GM18499 (cell line): ENCODE measurements at regions not wholly inside any gene's neighbourhood (a gene's known extent, or its start where the extent isn't known, plus 50 kb on each side); places are given as distances from the start of the nearest gene placed in this dataset.
A peak's percentile ranks its signal among the peaks of the same experiment; 100 is the strongest.

Experiments used
- ATAC-seq: cut with Tn5 transposase; IDR thresholded peaks from one replicate; pipeline ENCODE4 v1.9.1; 2021; ENCODE audit warnings: moderate number of reproducible peaks; ENCODE audit not compliant: insufficient read depth, unreplicated experiment

DNA sequence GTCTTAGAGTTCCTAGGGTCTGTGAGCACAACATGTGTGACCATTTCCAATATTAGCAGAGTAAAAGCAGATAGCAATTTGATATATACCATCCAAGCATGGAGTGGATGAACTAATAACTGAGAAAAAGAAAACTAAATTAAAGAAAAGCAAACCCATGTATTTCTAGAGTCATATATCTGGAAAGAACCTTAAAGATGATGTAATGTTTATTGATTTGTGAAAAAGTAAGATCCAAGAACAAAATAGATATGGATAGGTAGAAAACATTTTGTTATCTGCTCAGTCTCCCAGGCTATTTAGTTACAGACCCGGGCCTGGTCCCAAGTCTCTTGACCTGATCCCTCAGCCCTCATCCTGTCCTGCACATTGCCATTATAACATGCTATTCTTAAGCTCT lies 526.8 kb downstream of the EPM2A start:
- no peak for ATAC-seq

DNA sequence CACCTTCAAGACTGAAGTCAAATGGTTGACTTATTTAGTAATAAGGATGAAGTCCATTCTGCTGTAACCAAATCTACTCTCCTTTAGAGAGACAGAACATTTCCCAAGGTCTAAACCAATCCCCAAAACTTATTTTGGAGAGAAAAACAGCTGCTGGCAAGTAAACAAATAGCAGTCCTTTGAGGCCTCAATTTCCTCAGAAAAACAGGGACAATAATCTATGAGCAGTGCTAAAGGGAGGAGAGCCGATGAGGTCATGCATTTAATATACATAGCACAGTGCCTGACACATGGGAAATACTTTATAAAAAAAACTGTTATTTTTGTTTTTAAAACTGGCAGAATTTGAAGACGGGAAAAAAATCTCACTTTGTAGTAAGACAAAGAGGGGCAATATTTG lies 526.0 kb downstream of the EPM2A start:
- ATAC-seq = no peak

DNA sequence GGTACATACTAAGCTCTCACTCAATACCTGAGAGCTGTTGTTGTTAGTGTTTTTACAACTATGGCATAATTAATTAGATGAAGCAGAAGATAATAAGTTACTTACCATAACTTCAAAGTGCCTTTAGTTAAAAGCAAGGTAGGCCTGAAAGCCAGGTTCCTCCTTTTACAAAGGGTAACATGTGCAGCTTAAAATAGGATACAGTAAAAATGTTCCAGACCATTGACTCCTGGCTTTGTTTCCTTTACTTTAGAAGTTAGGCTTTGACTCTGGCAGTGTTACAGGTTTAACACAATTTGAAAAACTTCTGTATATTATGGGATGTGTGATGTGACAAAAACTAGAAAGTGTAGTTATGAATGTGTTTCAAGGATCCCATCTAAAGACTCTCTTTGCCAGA lies 522.5 kb downstream of the EPM2A start:
- peak; percentile 30 for ATAC-seq

DNA sequence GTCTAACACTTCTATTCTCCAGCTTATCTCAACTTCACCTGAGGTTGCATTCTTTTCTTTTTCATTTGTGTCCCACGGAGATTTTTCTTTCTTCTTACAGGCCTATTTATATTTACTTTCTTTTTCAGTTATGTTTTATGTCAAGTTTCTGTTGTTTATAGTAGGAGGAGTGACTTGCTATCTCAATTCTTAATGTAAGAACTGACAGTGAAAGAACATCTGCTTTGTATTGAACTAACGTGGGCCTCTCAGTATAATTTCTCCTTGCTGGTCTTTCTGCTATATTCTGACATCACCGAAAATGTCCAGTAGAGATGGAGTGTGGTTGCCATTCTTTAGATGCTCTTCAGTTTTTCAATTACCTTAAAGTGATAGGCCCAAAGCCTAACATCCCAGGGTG lies 521.7 kb downstream of the EPM2A start:
- peak; percentile 88 for ATAC-seq

DNA sequence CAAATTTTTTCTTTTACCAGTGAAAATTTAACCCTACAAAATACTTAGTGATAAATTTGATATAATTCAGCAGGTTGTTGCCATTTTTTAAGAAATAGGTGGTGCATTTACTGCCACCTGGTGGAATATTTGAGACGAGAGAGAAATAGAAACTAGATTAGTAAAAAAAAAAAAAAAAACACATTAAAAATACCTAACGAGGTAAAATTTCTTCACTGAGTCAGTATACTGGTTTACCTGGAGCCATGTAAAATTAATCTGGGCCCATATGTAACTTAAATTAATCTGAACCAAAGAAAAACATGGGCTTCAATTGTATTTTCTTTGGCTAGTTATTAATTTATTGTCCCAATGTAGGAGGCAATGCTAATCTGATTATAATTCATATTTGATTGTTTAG lies 520.8 kb downstream of the EPM2A start:
- ATAC-seq = no peak

DNA sequence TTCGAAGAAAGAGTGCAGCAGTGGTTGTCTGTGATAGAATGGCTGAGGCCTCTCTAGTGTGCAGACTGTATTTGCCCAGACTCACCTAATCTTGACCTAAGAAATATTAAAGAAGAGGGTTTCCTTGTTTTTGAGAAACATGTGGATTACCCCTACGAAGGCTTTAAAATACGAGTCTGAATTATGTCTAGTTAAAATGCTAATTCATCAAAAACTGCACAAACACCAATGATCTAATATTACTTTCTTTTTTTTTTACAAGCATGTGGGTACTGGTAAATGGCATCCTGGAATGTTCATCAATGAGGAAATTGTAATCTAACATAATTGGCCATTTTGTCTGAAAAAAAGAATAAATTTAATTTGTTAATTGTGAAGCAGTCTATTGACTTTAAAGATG lies 510.9 kb downstream of the EPM2A start:
- ATAC-seq = no peak

DNA sequence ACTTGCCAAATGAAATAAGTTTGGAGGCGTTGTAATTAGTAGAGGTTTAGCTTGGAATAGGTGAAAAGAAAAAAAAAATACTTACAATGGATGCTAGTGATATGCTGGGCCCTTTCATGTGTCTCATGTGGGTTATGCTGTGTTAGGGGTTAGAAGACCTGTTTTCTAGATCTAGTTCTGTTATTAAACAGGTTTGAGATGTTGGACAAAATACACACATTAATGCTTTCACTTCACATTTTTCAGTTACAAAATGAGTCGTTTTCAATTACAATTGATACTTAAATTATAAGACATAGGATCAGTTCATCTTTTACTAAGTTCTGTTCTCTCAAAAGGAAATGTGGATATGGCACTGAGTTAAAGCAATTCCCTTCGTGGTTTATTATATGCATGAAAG lies 509.8 kb downstream of the EPM2A start:
- no peak for ATAC-seq

DNA sequence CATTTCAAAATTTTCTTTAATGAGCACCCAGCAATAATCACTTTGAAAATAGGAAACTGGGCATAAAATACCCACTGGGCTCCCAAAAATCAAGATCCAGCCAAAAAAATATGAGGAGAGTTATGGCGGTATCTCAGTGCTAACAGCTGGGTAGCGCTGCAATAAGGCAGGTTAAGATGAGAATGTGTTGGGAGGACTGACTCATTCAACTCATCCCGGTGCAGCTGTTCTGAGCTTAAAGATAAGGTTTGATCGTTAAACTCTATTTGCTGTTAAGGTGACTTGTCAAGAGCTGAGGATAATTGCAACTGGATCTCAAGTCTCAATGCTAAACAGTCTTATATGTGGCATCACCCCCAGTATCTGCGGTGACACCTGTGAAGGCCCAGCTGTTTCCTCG lies 507.7 kb downstream of the EPM2A start:
- ATAC-seq = no peak

DNA sequence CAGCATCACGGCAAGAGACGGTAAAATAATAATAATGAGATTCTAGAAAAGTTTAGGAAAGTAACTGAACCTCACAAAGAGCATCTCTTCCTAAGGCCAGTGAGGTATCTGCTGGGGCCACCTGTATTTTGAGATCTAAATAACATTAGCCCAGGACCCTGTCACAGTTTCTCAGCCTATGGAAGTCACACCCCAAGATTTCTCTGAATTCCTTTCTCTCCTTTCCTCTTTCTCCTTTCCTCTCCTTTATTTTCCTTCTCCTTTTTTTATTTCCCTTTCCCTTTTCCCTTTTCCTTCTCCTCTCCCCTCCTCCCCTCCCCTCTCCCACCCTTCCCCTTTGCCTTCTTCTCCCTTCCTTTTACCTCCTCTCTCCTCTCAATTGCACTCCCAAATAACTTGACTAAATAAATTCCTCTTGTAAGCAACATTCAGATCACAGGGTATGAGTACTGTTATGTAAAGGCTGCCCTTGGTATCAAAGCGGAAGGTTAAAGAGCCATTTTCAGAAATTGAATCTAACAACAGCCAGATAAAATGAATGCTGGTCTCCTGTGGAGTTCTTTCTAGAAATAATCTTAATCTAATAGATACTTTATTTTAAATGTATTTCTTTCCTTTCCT lies 506.2 kb downstream of the EPM2A start:
- no peak for ATAC-seq

DNA sequence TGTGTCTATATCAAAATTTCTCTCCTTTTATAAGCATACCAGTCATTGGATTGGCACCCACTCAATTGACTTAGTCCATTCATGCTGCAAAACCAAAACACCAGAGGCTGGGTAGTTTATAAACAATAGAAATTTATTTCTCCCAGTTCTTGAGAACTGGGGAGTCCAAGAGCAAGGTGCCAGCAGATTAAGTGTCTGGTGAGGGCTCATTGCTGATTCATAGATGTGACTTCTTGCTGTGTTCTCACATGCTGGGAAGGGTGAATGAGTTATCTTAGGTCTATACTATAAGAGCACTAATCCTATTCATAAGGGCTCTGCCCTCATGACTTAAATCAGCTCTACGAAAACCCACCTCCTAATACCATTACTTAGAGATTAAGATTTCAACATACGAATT lies 501.4 kb downstream of the EPM2A start:
- ATAC-seq = no peak

DNA sequence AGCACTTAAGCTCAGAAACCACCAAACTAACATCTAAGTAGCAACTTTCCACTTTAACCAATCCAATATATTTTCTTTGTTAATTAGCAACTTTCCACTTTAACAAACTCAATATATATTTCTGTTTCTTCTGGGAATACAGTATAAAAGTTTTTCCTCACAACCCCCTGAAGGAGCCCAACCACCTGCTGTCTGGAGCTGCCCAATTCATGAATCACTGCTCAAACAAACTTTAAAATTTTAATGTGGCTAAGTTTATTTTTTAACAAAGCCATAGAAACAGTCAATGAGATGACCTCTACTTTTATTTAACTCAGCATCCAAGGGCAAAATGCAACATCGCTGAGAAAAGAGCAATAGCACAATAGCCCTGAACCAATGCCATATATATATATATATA lies 500.1 kb downstream of the EPM2A start:
- ATAC-seq = no peak

DNA sequence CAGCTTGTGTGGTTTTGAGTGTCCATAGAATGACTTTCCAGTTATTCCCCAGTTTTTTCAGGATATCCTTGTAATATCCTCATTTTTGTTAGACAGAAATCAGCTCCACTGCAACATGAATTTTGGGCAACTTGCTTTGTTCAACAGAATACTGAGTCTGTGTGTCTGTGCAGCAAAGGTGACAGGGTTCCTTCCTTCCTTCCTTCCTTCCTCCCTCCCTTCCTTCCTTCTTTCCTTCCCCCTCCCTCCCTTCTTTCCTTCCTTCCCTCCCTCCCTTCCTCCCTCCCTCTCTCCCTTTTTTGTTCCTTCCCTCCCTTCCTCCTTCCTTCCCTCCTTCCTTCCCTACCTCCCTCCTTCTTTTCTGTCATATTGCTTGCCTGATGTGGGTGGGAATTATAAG lies 496.5 kb downstream of the EPM2A start:
- ATAC-seq = no peak

DNA sequence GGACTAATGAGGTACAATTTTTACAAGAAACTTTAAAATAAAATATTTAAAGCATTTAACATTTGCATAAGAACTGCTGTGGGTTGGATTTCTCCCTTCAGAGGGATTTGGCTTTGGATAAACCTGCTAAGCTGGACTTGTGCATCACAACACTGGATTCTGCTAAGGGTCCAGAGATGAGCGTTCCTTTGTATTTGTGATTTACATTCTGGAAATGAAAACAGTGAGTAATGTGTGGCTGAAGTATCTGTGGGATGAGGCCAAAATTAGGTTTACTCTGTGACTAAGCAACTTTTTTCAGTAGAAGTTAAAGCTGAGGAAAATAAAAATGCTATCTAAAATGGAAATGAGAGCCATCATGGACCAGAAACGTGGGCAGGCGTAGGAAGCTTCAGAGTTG lies 494.3 kb downstream of the EPM2A start:
- no peak for ATAC-seq

DNA sequence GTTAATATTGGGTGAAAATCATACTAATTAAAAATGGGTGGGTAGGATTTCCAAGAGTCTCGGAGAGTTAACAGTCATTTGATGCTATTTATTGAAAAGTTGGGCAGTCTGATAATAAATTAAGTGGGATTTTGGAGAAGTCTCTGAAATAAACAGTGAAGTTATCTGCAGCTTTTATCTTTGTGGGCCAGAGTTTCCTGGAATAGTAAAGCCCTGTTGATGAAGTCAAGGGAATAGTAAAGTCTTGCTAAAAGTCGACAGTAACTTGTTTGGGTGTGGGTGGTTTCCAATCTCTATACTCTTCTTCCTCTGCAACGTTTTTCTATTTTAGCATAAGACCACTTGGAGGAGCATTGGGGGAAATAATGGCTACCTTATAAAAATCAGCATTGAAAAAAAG lies 493.6 kb downstream of the EPM2A start:
- ATAC-seq = no peak

DNA sequence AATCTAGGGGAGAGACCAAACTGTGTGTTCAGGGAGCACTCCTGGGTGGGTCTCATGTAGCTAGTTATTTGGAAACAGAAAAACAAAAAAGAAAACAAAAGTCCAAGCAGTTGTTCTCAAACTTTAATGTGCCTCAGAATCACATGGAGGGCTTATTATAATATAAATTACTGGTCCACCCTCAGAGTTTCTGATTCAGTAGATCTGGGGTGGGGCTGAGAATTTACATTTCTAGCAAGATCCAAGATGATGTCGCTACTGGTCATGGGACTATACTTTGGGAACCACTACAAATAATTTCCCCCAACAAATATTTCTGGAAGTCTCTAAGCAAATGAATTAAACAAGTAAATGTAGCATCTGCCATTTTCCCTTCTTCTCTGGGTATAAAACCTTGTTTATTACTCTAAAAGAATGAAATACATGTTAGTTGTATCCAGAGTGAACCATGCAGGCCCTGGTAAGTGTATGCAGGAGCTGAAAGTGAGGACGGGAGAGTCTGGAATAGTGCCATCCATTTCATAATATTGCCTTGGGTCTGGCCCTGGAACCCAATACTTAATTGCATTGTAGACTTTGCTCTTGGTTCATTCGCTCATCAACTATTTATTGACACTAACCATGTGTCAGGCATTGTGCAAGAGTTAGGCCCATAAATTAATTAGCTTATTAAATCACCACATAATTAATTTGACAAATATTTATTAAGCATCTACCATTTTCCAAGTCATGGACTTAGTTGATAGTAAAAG lies 490.8 kb downstream of the EPM2A start:
- no peak for ATAC-seq

DNA sequence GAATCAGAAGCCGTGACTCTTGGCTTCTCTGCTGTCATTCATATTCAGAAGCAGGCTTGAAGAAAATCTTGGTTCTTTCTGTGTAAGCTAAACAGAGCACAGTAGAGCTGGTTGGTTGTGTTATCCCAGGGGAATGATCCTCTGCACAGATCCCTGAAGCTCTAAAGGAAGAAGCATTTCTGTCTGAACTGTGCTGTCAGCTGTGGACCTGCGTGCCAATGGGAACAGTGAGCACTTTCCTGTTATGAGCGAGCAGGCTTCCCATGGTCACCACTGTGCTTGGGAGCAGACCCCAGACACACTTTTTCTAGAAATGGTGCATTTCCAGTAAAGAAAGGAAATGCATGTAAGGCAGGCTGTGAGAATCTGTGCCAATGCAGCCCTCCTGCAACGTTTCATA lies 490.2 kb downstream of the EPM2A start:
- ATAC-seq = no peak

DNA sequence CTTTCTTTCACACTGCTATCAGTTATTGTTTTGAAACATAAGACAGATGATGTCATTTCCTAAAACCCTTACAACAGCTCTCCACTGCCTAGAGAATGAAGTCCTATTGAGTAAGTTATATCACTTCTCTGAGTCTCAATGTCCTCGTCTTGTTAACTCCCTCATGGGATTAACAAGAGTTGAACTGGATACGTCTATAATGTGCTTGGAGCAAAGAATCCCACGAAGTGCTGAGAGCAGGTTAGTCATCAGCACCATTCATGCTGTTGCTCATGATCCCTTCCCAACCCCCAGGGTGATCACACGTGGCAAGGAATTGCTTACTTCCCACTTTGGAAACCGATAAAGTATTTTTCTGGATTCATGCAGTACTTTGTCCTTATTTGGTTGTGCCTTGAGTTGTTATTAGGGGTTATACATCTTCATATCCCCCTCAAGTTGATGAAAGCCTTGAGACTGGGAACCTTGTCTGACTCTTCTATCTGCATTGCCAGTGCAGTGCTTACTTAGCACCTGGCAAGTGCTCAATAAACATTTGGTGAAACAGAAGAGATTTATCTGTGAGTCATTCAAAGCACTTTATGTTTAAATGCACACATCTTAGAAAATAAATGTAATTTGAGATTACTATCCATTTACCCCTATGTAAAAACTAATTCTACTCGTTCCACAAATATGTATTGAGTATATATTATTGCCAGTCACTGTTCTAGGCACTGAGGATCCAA lies 487.5 kb downstream of the EPM2A start:
- no peak for ATAC-seq

DNA sequence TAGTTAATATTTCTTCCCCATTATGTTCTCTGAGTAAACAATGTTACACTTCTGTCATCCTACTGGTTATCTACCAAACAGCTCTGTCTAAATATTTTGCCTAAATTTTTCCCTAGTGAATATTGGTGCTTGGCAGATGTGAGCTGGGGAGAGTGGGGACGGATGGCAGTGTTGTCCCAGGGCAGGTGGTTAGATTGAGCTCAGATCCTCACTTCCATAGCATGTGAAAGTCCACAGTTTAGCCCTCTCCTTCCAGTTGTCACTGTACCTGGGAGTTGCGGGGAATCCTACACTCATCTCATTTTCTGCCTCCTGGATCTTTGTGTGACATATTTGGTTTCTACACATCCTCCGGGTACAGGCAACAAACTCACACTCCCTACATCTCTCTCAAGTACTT lies 484.9 kb downstream of the EPM2A start:
- ATAC-seq = no peak

DNA sequence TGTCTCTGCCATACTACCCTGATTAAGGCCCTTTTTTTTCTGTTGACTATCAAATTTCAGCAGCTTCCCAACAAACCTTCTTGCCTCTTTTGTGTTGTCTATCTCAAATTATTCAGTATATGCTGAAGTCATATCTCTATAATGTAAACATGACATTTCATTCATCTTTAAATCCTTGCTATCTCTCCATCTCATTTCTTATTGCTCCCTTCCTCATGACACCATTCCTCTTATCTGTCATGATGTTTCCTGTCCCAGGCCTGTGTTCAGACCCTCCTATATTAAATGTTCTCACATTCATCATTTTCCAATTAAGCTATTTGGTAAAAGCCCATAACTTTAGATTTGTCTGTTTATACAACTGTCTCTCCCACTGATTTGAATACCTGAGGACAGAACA lies 482.6 kb downstream of the EPM2A start:
- ATAC-seq = no peak

DNA sequence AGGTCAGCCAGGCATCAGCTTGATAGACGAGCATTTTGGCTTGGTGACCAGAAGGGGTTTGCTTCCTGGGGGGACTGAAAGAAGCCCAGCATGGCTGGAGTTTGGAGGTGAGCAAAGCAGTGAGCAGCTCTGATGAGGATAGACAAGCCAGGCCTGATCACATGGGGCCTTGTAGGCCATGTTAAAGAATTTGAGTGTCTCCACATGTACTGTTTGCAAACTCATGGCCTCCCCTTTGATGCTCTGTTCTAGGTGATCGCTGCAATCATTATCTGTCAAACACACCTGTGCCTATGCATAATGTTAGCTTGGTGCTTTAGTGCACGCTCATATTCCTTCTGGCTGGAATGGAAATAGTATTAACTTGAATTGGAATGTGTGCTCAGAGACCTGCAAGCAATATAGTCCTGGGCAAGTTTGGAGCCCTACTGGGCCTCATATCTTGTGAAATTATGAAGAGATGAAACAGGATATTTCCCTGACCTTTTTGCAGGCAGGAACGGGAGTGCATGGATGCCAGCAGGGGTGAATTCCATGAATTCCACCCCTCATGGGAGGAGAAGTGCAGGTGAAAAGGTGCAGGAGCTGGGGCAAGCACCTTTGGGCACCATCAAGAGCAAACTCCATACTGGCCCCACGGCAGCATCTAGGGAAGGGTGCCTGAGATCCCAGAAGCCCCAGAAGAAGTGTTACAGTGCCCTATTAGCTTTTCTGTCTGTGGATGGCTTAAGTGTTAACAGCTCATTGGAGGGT lies 480.5 kb downstream of the EPM2A start:
- no peak for ATAC-seq

DNA sequence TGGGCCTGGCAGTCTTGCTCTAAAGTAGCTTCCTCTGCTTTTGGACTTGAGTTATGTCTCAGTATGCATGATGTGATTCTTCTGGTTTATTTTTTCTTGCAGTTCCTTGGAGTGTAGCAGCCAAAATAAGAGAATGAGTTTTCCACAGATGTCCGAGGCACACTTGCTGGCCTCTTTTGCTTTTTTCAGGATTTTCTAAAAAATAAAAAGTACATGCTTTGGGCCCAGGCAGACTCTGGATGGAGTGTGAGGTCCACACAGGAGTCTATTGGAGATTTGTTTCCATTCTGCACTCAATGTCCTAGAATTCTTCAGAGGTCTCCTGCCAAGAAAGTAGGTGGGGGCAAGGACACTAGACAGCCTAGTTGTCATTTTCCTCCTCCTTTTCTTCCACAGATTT lies 477.6 kb downstream of the EPM2A start:
- ATAC-seq = no peak
